Erythroblast (primary cell): ENCODE measurements at regions not wholly inside any gene's neighbourhood (a gene's known extent, or its start where the extent isn't known, plus 50 kb on each side); places are given as distances from the start of the nearest gene placed in this dataset.

Experiments
- GATA1 ChIP-seq: IDR thresholded peaks from 2 replicates; pipeline ENCODE4 v1.6.1; 2011; ENCODE audit warnings: low read depth, mild to moderate bottlenecking, control low read depth, low read length, moderate library complexity
- POLR2A ChIP-seq: IDR thresholded peaks from 2 replicates; pipeline ENCODE4 v1.6.1; 2011; ENCODE audit warnings: mild to moderate bottlenecking, low read length

- TF ChIP-seq POLR2A (no peak), GATA1 (no peak)
These were observed 109.6 kb upstream of the ACSL4 start for GRCh38 chrX:109842611-109843010.
